Activated effector memory CD4-positive, alpha-beta T cell treated with anti-CD3 and anti-CD28 coated beads, Interleukin-2, amount 50 U/mL, for 16 hours (primary cell): ENCODE measurements at regions not wholly inside any gene's neighbourhood (a gene's known extent, or its start where the extent isn't known, plus 50 kb on each side); places are given as distances from the start of the nearest gene placed in this dataset.

Experiments
- DNase-seq: peaks from one replicate; pipeline ENCODE4 v3.0.0-alpha.2; 2020

- no peak for DNase-seq
Observed at GRCh38 chr5:86880785-86881492, 263.2 kb downstream of the COX7C start.

GRCh38 chr5:86881493-86882090 is 263.9 kb downstream of the COX7C start:
- DNase-seq, result no peak

DNA sequence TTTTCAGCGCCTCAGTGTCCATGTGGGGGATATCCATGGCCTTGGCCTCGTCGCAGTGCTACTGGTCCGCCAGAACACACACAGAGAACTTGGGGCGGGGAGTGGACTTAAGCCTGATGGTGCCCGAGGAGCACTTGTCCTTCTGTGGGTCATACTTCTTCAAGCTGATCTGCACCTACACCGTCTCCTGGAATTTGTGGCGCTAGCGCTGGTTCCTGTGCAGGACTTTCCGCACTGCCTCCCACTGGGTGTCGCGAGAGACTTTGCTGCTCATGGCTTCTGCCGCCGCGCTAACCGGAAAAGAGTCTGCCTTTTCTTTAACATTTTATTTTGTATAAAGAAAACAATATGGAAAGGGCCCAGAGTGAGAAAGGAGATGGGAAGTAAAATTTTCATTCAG is 266.9 kb downstream of the COX7C start:
- no peak for DNase-seq

DNA sequence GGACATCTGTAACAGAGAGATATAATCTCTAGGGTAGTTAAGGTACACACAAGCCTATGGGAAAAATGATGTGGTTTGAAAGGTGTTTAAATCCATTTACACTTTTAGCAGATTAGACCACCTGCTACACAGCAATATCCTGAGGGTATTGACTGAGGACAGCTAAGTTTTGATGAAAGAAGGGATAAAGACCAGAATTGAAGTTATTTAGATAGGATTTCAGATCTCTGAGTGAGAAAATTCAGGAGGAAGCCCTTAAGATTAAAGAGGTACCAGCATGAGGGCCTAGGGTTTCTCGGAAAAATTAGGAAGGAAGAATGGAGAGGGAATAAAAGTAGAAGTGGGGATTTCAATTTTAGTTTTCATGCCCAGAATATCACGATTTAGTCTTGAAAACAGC is 267.3 kb downstream of the COX7C start:
- DNase-seq, result no peak

DNA sequence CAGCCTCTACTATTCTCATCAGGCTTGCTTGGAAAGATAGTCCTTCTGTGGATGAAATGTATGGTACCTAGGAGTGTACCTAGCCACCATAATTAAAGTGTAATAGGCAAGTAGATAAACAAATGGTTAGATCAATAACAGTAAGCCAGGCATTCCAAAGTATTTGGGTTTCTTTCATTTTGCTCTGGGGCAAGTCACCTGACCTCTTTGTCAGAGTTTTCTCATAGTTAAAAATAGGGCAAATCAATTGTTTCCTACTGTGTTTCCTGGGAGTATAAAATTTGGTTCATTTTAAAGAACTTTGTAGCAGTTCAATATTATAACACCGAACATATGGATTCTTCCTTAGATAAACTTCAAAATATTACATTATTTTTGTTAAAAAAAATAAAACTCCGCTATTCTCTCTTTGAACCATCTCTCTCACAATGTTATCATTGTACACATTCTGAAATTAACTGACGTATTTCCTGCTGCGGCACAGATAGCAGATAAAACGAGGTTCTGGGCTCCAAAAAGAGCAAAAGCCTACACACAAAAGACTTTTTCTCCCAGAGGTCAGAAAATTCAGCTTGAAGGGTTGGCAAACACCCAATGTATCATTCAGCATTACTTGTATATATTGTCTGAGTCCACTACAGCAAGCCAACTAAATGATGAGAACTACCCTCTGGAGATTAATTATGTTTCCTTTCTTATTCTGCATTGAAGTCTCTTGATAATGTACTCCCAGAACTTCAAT is 267.9 kb downstream of the COX7C start:
- no peak for DNase-seq

- DNase-seq, result no peak
Observed at GRCh38 chr5:86890375-86890774, 272.6 kb downstream of the COX7C start.

DNA sequence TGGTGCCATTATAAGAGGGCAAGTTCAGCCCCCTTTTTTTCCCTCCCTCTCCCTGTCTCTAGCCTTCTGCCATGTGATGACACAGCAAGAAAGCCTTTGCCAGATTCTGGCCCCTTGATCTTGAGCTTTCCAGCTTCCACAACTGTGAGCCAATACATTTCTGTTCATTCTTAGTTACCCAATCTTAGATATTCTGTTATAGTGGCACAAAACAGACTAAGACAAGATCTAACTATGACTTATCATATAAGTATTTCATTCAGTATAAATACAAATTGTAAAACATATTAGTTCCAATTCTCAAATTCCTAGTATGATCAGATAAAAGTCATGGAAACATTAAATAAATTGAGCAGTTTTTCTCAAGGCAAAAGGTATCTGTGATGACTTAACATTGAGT is 276.3 kb downstream of the COX7C start:
- DNase-seq, result no peak

GRCh38 chr5:86896916-86897315 is 279.2 kb downstream of the COX7C start:
- DNase-seq, result no peak

DNA sequence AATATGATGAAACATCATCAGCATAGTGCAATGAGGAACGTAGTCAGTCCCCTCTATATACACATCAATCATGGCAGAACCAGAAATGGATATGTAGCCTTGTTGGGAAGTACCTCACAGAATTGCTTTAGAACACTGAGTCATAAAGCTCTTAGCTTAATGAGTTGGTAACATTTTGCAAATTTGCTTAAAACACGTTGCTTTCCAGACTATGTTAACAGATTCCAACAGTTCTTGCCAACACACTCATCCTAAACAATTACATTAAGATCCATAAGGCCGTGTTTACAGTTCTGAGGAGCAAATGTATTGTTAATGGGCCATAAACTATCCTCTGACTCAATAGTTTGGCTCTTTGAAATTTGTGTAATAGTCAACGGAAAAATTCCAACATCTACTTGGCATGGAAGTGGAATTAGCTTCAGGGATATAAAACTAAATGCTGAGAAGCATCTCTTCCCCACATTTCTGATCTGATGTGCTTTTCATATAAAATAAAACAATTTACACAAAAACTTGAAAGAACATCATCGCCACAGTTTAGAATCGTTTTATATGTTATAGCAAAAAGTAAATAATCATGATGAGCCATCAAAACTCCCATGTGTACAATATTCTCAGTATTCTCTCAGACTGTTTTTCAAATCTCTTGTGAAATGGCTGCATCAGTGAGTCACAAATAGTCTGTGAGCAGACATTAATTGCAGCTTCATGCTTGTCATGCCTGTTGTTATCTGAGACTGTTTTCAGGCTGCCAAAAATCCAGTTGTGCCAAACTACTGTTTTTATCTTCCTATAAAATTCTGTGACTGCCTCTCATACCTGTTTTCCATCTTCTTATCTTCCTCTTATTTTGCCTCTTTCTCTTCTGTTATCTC is 291.9 kb downstream of the COX7C start:
- DNase-seq, result no peak

GRCh38 chr5:86917117-86917579 is 299.4 kb downstream of the COX7C start:
- DNase-seq, result no peak

DNA sequence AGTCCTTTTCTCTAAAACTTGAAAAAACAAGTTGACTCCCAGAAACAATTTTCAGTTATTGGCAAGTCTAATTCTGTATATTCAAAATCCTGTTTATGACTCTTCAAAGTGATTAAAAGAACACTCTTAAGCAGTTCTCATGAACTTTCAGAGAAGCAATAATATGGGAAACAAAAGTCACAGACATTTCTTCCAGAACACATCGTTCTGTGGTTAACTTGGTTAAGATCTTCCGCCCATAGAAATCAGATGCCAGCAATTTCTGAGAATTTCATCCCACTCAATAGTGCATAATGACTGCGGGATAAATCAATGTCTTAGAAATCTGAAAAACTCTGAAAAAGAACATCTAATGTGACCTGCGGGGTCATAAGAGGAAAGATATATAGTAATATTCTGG is 300.5 kb downstream of the COX7C start:
- DNase-seq, result no peak

GRCh38 chr5:86926033-86926432 is 308.3 kb downstream of the COX7C start:
- no peak for DNase-seq

DNA sequence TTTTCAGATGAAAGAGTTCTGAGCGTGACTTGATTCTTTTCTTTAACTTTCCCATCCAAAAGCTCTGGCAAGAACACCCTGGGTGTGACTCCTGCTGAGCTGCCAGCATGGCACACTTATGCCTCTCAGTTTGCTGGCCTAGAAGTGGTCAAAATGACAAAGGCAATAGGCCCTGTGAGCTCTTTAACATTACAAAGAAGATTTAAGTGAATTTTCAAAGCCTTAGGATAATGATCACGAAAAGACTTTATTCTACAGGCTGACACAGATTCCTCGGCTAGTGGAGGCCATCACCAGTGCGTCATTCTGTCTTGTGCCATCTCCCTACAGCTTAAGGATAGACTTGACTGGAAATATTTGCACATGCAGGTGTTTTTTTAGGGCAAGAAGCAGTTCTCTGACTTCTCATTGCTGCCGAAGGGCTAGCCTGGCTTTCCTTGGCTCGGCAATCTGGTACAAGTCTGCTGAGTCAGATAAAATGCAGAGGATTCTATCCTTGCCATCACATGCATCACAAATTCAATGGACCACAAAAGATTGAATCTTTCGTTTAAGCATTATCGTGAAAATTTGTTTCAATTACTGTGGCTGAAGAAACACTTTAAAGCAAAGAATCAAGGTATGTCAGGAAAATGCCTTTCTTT is 311.5 kb downstream of the COX7C start:
- DNase-seq, result no peak

DNA sequence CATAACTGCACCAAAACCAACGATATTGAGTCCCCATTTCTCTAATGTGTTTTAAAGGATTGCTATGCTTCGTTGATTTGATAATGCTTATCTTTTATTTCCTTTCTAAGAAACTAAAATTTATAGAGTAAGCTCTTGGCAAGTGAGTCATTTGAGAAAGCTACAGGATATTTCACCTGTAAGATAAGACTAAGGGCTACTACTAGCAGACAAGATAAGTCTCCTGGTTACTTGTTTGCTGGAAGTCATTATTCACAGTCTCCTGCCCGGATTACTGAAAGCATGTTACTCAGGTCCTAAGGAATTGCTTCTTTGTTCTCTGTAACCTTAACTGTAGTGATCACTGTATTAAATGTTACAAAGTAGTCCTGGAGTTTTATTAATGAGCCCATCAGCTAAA is 315.9 kb upstream of the RASA1 start:
- no peak for DNase-seq

DNA sequence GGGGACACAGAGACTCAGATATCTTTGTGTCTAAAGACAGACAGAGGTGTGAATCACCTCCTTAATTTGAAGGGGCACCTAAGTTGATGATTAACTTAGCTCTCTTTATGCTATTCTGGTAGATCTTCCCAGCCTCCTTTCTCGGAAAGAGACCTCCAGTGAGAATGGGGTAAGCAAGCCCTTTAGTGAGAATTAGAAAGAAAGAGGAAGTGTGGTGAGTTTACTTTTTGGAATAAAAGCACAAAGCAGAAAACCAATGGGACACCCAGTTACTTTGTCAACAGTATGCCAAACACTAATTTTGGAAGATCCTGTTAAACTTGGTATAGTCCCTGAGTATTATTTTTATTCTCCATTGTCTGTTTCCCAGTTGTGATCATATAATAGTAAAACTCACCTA is 302.8 kb upstream of the RASA1 start:
- DNase-seq, result no peak

DNA sequence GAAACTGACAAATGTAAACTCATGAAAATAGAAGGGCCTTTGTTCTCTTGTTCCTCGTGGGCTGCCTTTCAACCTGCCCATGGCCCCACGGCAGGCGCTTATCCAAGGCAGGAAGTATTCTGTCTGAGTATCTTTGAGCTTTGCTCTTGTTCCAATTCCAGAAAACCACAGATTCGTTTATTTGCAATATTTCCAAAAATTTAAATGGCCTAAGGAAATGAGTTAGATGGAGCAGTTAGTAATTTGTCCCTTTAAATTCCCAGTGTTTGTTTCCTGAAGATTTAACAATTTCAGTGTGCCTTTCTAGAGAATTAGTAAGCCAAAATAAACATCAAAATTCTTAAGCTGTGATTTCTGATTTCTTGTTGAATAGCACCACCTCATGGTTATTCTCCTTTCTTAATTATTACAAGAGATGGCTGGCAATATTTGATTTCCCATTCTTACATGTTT is 299.4 kb upstream of the RASA1 start:
- DNase-seq, result no peak

GRCh38 chr5:86970361-86970760 is 297.3 kb upstream of the RASA1 start:
- DNase-seq, result no peak

- DNase-seq, result no peak
Observed at GRCh38 chr5:86971034-86971571, 296.6 kb upstream of the RASA1 start.

DNA sequence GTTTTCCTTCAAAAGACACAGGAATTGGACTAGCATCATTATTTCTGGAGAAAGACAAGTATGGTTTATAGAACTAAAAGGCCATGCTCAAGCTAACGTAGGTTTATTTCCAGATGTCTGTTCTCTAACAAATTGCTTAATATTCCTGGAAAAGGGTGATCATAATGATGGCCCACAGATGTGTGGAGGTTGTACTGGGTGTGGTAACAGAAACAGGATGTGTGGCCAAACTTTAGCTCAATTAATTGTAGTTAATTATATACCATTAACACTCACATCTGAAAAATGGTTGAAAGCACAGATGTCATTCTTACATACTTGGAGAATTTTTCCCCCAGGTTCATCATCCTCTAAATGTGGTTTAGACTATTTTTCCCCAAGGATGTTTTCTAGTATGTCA is 292.7 kb upstream of the RASA1 start:
- DNase-seq, result no peak

GRCh38 chr5:86977190-86977589 is 290.5 kb upstream of the RASA1 start:
- no peak for DNase-seq

GRCh38 chr5:86977808-86978207 is 289.9 kb upstream of the RASA1 start:
- DNase-seq, result no peak

DNA sequence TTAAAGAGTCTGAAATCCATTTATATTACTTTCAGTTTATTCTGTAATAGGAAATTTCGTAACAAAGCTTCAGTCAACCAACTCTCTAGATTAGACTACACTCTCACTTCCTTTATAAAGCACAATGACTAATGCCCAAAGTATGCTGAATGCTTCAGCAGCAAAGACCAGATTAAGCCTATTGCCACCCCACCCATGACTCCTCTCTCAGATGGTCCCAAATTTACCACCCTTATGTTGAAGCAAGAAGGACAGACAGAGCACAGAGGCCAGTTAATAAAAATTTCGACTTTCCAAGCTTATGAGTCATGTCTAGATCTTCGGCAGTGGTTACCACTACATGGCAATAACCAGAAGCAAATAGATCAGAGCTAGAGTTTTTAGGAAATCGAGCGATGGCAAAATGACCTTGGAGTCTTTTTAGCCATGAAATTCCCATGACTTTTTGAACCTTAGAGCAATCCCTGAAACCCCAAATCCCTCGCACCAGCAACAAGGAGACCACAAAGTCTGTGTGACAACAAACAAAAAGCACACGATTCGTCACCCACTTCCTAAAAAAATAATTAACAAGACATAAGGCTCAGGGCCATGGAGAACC is 287.8 kb upstream of the RASA1 start:
- no peak for DNase-seq
